ENCODE measurements at regions not wholly inside any gene's neighbourhood (a gene's known extent, or its start where the extent isn't known, plus 50 kb on each side); places are given as distances from the start of the nearest gene placed in this dataset.

DNA sequence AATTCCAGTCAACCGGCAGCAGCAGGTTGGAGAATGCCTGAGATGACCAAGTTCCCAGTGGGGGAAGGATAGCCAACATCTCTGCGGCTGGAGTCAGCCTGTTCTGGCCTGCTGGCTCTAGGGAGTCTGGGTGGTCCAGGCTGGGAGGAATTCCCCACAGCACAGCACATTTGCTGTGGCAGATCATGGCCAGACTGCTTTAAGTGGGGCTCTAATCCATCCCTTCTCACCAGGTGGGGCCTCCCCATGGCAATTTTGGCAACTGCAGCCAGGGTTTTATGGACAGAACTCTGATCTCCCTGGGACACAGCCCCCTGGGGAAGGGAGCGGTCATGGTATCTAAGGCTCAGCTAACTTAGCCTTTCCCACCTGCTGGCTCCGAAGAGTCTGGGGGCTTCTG is 226.1 kb downstream of the DTWD2 start:
- Mint-ChIP-seq H3K27ac (ENCODE audit: unreplicated experiment) (no peak overlapping the region), H3K36me3 (ENCODE audit: low read depth) (no peaks in the 10 kb centered on the region), H3K9me3 (peaks cover 3% of the 10 kb centered on the region), H3K4me1 (no peaks in the 10 kb centered on the region), H3K4me3 (no peak overlapping the region), H3K27me3 (ENCODE audit: low read depth) (no peaks in the 10 kb centered on the region)
- TF ChIP-seq, protein P1, sequence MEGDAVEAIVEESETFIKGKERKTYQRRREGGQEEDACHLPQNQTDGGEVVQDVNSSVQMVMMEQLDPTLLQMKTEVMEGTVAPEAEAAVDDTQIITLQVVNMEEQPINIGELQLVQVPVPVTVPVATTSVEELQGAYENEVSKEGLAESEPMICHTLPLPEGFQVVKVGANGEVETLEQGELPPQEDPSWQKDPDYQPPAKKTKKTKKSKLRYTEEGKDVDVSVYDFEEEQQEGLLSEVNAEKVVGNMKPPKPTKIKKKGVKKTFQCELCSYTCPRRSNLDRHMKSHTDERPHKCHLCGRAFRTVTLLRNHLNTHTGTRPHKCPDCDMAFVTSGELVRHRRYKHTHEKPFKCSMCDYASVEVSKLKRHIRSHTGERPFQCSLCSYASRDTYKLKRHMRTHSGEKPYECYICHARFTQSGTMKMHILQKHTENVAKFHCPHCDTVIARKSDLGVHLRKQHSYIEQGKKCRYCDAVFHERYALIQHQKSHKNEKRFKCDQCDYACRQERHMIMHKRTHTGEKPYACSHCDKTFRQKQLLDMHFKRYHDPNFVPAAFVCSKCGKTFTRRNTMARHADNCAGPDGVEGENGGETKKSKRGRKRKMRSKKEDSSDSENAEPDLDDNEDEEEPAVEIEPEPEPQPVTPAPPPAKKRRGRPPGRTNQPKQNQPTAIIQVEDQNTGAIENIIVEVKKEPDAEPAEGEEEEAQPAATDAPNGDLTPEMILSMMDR (conservative IDR thresholded peaks at IDR 0.05), result no peak
- no peak for DNase-seq (ENCODE audit: low read depth, low spot score)

DNA sequence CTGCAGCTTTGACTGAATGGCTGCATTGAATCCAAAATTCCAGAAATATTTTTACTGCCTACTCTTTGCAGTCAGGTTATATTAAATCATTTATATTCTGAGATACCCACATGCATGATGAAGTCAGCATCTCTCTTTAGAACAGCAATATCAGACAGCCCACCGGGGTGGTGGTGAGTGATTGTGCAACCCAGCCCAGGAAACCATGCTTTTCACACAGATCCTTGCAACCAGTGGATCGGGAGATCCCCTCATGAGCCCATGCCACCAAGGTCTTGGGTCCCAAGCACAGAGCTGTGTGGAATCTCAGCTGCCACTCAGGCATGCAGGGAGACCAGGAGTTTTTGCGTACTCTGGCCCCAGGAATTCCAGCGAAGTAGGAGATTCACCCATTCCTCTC is 226.5 kb downstream of the DTWD2 start:
- H3K9me3 Mint-ChIP-seq, result peaks cover 3% of the 10 kb centered on the region
- TF ChIP-seq, protein P1 (conservative IDR thresholded peaks at IDR 0.05), result no peak
- no peaks in the 10 kb centered on the region for H3K36me3 Mint-ChIP-seq (ENCODE audit: low read depth)
- no peaks in the 10 kb centered on the region for H3K4me1 Mint-ChIP-seq
- no peak for DNase-seq (ENCODE audit: low read depth, low spot score)
- H3K27me3 Mint-ChIP-seq (ENCODE audit: low read depth), result no peaks in the 10 kb centered on the region
- no peak overlapping the region for H3K4me3 Mint-ChIP-seq
- H3K27ac Mint-ChIP-seq (ENCODE audit: unreplicated experiment), result no peak overlapping the region

DNA sequence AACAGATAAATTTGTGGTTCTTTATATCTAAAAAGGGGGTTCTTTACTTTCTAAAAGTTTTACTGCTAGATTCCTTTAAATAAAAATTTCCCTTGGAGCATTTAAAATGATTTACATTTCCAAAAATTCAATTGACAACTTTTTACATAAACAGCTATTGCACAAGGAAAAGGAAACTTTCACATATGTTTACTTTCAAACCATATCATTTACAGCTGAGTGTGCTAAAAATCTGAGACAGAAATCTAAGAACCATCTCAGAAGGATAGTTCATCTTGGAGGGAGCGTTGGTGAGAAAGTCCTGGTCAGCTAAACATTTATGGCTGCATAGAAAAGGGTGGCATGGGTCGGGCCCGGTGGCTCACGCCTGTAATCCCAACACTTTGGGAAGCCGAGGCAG is 235.4 kb downstream of the DTWD2 start:
- DNase-seq (ENCODE audit: low read depth, low spot score), result no peak
- H3K4me3 Mint-ChIP-seq, result no peak overlapping the region
- H3K27ac Mint-ChIP-seq (ENCODE audit: unreplicated experiment), result no peak overlapping the region
- no peaks in the 10 kb centered on the region for H3K27me3 Mint-ChIP-seq (ENCODE audit: low read depth)
- H3K9me3 Mint-ChIP-seq, result peaks cover 6% of the 10 kb centered on the region
- peaks cover 15% of the 10 kb centered on the region for H3K4me1 Mint-ChIP-seq
- TF ChIP-seq, protein P1 (conservative IDR thresholded peaks at IDR 0.05), result no peak
- peaks cover 2% of the 10 kb centered on the region for H3K36me3 Mint-ChIP-seq (ENCODE audit: low read depth)

DNA sequence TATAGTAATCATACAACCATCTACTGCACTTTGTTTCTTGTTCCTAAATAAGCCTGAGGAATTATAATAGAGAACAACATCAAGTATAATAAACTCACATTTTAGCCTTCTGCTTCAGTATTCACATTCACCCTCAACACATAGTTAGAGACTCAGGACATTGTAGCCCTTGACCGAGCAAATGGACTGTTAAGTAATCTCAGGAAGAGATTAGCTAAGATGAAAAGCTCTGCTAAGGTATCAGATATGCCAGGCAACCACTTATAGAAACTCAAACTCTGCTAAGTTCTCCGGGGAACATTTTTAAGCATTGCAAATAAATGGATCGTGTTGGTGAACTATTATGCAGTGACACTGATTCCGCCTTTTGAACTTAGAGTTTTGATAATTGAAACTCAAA is 252.0 kb downstream of the DTWD2 start:
- H3K4me1 Mint-ChIP-seq, result peaks cover 31% of the 10 kb centered on the region
- H3K4me3 Mint-ChIP-seq, result no peak overlapping the region
- H3K27me3 Mint-ChIP-seq (ENCODE audit: low read depth), result no peaks in the 10 kb centered on the region
- no peak for DNase-seq (ENCODE audit: low read depth, low spot score)
- TF ChIP-seq, protein P1 (conservative IDR thresholded peaks at IDR 0.05), result no peak
- H3K9me3 Mint-ChIP-seq, result peaks cover 19% of the 10 kb centered on the region
- H3K27ac Mint-ChIP-seq (ENCODE audit: unreplicated experiment), result no peak overlapping the region
- H3K36me3 Mint-ChIP-seq (ENCODE audit: low read depth), result peaks cover 13% of the 10 kb centered on the region

DNA sequence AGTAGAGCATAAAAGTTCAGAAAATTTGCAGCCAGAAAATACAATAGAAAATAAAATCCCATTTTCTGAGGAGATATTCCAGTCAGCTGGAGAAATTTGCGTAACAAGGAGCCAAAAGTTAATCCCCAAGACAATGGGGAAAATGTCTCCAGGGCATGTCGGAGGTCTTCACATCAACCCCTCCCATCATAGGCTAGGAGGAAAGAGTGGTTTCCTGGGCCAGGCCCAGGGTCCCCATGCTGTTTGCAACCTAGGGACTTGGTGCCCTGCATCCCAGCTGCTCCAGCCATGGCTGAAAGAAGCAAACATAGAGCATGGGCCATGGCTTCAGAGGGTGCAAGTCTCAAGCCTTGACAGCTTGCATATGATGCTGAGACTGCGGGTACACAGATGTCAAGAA is 255.0 kb downstream of the DTWD2 start:
- TF ChIP-seq, protein P1 (conservative IDR thresholded peaks at IDR 0.05), result no peak
- no peak overlapping the region for H3K27ac Mint-ChIP-seq (ENCODE audit: unreplicated experiment)
- peaks cover 21% of the 10 kb centered on the region for H3K36me3 Mint-ChIP-seq (ENCODE audit: low read depth)
- no peak for DNase-seq (ENCODE audit: low read depth, low spot score)
- H3K27me3 Mint-ChIP-seq (ENCODE audit: low read depth), result no peaks in the 10 kb centered on the region
- peaks cover 29% of the 10 kb centered on the region for H3K9me3 Mint-ChIP-seq
- no peak overlapping the region for H3K4me3 Mint-ChIP-seq
- peaks cover 23% of the 10 kb centered on the region for H3K4me1 Mint-ChIP-seq

DNA sequence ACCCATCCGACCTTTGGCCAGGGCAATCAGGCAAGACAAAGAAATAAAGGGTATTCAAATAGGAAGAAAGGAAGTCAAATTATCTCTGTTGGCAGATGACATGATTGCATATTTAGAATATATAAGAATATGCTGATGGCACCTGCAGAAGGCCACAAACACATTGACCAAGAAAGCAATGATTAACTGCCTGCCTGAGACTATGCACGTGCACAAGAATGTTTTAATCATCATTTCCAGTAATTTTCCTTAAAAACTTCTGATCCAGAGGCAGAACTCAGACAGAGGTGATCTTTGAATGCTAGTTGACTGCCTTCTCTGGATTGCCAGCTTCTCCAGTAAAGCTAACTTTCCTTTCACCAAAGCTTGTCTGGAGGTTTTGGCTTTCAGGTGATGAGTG is 260.2 kb downstream of the DTWD2 start:
- H3K4me1 Mint-ChIP-seq, result peaks cover 18% of the 10 kb centered on the region
- TF ChIP-seq, protein P1 (conservative IDR thresholded peaks at IDR 0.05), result no peak
- H3K27ac Mint-ChIP-seq (ENCODE audit: unreplicated experiment), result no peak overlapping the region

More for the DNA sequence above, 260.2 kb downstream of the DTWD2 start:
- peaks cover 17% of the 10 kb centered on the region for H3K36me3 Mint-ChIP-seq (ENCODE audit: low read depth)
- peaks cover 23% of the 10 kb centered on the region for H3K9me3 Mint-ChIP-seq
- DNase-seq (ENCODE audit: low read depth, low spot score), result no peak
- no peak overlapping the region for H3K4me3 Mint-ChIP-seq
- no peaks in the 10 kb centered on the region for H3K27me3 Mint-ChIP-seq (ENCODE audit: low read depth)

Data from neural crest cell (in vitro differentiated cells).